HG03439 (cell line): ENCODE measurements at regions not wholly inside any gene's neighbourhood (a gene's known extent, or its start where the extent isn't known, plus 50 kb on each side); places are given as distances from the start of the nearest gene placed in this dataset.

Experiments used
- ATAC-seq: cut with Tn5 transposase; IDR thresholded peaks from one replicate; pipeline ENCODE4 v1.9.1; 2021; ENCODE audit warnings: mild to moderate bottlenecking, moderate library complexity; ENCODE audit not compliant: unreplicated experiment

GRCh38 chr6:126803769-126804168 lies 314.7 kb upstream of the RSPO3 start:
- ATAC-seq = peak; percentile 34

- ATAC-seq = peak; percentile 82
Measured at GRCh38 chr6:126804332-126805064, 314.0 kb upstream of the RSPO3 start.

- ATAC-seq = no peak
Measured at GRCh38 chr6:126805861-126806260, 312.6 kb upstream of the RSPO3 start.

- no peak for ATAC-seq
Measured at GRCh38 chr6:126807876-126808275, 310.6 kb upstream of the RSPO3 start.

- ATAC-seq = no peak
Measured at GRCh38 chr6:126811321-126811720, 307.1 kb upstream of the RSPO3 start.

GRCh38 chr6:126812010-126812409 lies 306.5 kb upstream of the RSPO3 start:
- no peak for ATAC-seq

GRCh38 chr6:126812651-126813050 lies 305.8 kb upstream of the RSPO3 start:
- ATAC-seq = no peak

GRCh38 chr6:126820634-126821033 lies 297.8 kb upstream of the RSPO3 start:
- ATAC-seq = no peak

- ATAC-seq = no peak
Measured at GRCh38 chr6:126821706-126822105, 296.8 kb upstream of the RSPO3 start.

- ATAC-seq = no peak
Measured at GRCh38 chr6:126824226-126824625, 294.2 kb upstream of the RSPO3 start.

- no peak for ATAC-seq
Measured at GRCh38 chr6:126824815-126825214, 293.7 kb upstream of the RSPO3 start.

GRCh38 chr6:126826166-126826714 lies 292.2 kb upstream of the RSPO3 start:
- no peak for ATAC-seq

- no peak for ATAC-seq
Measured at GRCh38 chr6:126831461-126831860, 287.0 kb upstream of the RSPO3 start.

- no peak for ATAC-seq
Measured at GRCh38 chr6:126842769-126843168, 275.7 kb upstream of the RSPO3 start.

GRCh38 chr6:126848119-126848518 lies 270.4 kb upstream of the RSPO3 start:
- no peak for ATAC-seq

GRCh38 chr6:126867641-126868040 lies 250.8 kb upstream of the RSPO3 start:
- no peak for ATAC-seq

- no peak for ATAC-seq
Measured at GRCh38 chr6:126873351-126873750, 245.1 kb upstream of the RSPO3 start.

GRCh38 chr6:126873791-126874190 lies 244.7 kb upstream of the RSPO3 start:
- no peak for ATAC-seq

- ATAC-seq = no peak
Measured at GRCh38 chr6:126876446-126876845, 242.0 kb upstream of the RSPO3 start.

- no peak for ATAC-seq
Measured at GRCh38 chr6:126880964-126881363, 237.5 kb upstream of the RSPO3 start.

GRCh38 chr6:126886106-126886505 lies 232.4 kb upstream of the RSPO3 start:
- ATAC-seq = no peak
